ENCODE measurements at regions not wholly inside any gene's neighbourhood (a gene's known extent, or its start where the extent isn't known, plus 50 kb on each side); places are given as distances from the start of the nearest gene placed in this dataset.

GRCh38 chr2:2649109-2650072, 318.3 kb upstream of the MYT1L start:
- intact Hi-C loops (cut with DNase I), result no loop called here
- H3K4me3 ChIP-seq, result no peak overlapping the region
- no peaks in the 10 kb centered on the region for H3K36me3 ChIP-seq
- no peak overlapping the region for H3K27ac ChIP-seq
- TF ChIP-seq CTCF (IDR thresholded peaks at IDR 0.05) (no peak), POLR2A (IDR thresholded peaks at IDR 0.05) (no peak)
- H3K9me3 ChIP-seq, result no peaks in the 10 kb centered on the region
- H3K4me1 ChIP-seq, result peaks cover 4 to 22% (median 5%) of the 10 kb centered on the region in 3 donors
- 83% methylated on average over 34 to 35 of the region's 36 CpGs for WGBS, 2 donors
- DNase-seq, result no peak
- no peaks in the 10 kb centered on the region for H3K27me3 ChIP-seq

DNA sequence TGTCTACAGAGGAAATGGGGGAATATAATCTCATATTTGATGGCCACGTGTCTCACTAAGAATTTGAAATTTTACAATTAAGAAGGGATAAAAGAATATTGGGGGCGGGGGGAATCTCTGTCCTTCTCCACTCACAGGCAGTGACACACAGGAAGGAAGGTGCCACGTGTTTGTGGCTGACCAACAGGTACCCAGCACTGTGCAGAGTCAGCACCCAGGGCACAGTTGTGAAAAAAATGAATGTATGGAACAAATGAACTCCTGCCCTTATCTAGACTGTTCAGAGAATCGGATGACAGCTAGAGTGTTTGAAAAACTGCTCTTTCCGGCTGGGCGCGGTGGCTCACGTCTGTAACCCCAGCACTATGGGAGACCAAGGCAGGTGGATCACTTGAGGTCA, 317.0 kb upstream of the MYT1L start:
- no peak for DNase-seq
- 80 to 85% methylated on average over 8 of the region's 8 CpGs for WGBS, 2 donors
- Histone ChIP-seq H3K4me3 (no peak overlapping the region), H3K9me3 (no peaks in the 10 kb centered on the region), H3K4me1 (peaks cover 4 to 22% (median 5%) of the 10 kb centered on the region in 3 donors), H3K27ac (no peak overlapping the region), H3K27me3 (no peaks in the 10 kb centered on the region), H3K36me3 (no peaks in the 10 kb centered on the region)
- TF ChIP-seq CTCF (IDR thresholded peaks at IDR 0.05), result no peak
- TF ChIP-seq POLR2A (IDR thresholded peaks at IDR 0.05), result no peak
- intact Hi-C loops (cut with DNase I), result no loop called here

- Histone ChIP-seq H3K9me3 (no peaks in the 10 kb centered on the region), H3K36me3 (no peaks in the 10 kb centered on the region), H3K4me1 (peaks cover 4 to 22% (median 5%) of the 10 kb centered on the region in 3 donors), H3K27ac (peak overlapping the region in 3 of 4 donors; percentile 51 to 82 (median 68)), H3K27me3 (no peaks in the 10 kb centered on the region), H3K4me3 (no peak overlapping the region)
- TF ChIP-seq CTCF (IDR thresholded peaks at IDR 0.05), result no peak
- no peak for TF ChIP-seq POLR2A (IDR thresholded peaks at IDR 0.05)
- no peak for DNase-seq
- intact Hi-C loops (cut with DNase I), result no loop called here
- 29 to 50% methylated on average over 9 of the region's 9 CpGs for WGBS, 2 donors
Measured at GRCh38 chr2:2647141-2647541, 316.1 kb upstream of the MYT1L start.

- intact Hi-C loops (cut with DNase I), result no loop called here
- Histone ChIP-seq H3K27me3 (no peaks in the 10 kb centered on the region), H3K9me3 (no peaks in the 10 kb centered on the region), H3K27ac (peak overlapping the region in 3 of 4 donors; percentile 51 to 82 (median 68)), H3K4me3 (no peak overlapping the region), H3K36me3 (no peaks in the 10 kb centered on the region), H3K4me1 (peaks cover 4 to 27% (median 5%) of the 10 kb centered on the region in 3 donors)
- 30 to 34% methylated on average over 7 to 8 of the region's 8 CpGs for WGBS, 2 donors
- DNase-seq, result no peak
- TF ChIP-seq CTCF (IDR thresholded peaks at IDR 0.05) (no peak), POLR2A (IDR thresholded peaks at IDR 0.05) (no peak)
Measured at GRCh38 chr2:2646433-2647051, 315.5 kb upstream of the MYT1L start.
